Osteocyte (in vitro differentiated cells): ENCODE measurements at regions not wholly inside any gene's neighbourhood (a gene's known extent, or its start where the extent isn't known, plus 50 kb on each side); places are given as distances from the start of the nearest gene placed in this dataset.

Experiments
- DNase-seq: peaks from one replicate; pipeline ENCODE4 v3.0.0; 2021; ENCODE audit warnings: mixed read lengths; ENCODE audit not compliant: unreplicated experiment; ENCODE audit errors: extremely low spot score
- H3K27ac Mint-ChIP-seq: one replicate; pipeline ENCODE4 v1.8.0; 2021; ENCODE audit warnings: mild to moderate bottlenecking, mixed read lengths; ENCODE audit not compliant: unreplicated experiment
- H3K27me3 Mint-ChIP-seq: one replicate; pipeline ENCODE4 v1.8.0; 2021; ENCODE audit warnings: mixed read lengths; ENCODE audit not compliant: unreplicated experiment
- H3K36me3 Mint-ChIP-seq: one replicate; pipeline ENCODE4 v1.8.0; 2021; ENCODE audit warnings: mixed read lengths; ENCODE audit not compliant: unreplicated experiment
- H3K4me1 Mint-ChIP-seq: one replicate; pipeline ENCODE4 v1.8.0; 2021; ENCODE audit warnings: mixed read lengths; ENCODE audit not compliant: unreplicated experiment
- H3K4me3 Mint-ChIP-seq: one replicate; pipeline ENCODE4 v1.8.0; 2021; ENCODE audit warnings: mild to moderate bottlenecking, moderate library complexity, mixed read lengths; ENCODE audit not compliant: unreplicated experiment
- H3K9me3 Mint-ChIP-seq: one replicate; pipeline ENCODE4 v1.8.0; 2021; ENCODE audit warnings: mixed read lengths; ENCODE audit not compliant: unreplicated experiment
- TF ChIP-seq, protein P1 (sequence below): fragments of 200-600 bp; sonication (generic); IDR thresholded peaks from 2 replicates; pipeline ENCODE4 v1.5.0; 2021; ENCODE audit warnings: antibody characterized with exemption, mild to moderate bottlenecking, moderate library complexity

- no peak for DNase-seq
- Mint-ChIP-seq H3K4me3 (no peak overlapping the region), H3K27ac (peak overlapping the region; percentile 84)
These were observed 101.8 kb downstream of the PCSK1 start for GRCh38 chr5:96331210-96331609.

DNA sequence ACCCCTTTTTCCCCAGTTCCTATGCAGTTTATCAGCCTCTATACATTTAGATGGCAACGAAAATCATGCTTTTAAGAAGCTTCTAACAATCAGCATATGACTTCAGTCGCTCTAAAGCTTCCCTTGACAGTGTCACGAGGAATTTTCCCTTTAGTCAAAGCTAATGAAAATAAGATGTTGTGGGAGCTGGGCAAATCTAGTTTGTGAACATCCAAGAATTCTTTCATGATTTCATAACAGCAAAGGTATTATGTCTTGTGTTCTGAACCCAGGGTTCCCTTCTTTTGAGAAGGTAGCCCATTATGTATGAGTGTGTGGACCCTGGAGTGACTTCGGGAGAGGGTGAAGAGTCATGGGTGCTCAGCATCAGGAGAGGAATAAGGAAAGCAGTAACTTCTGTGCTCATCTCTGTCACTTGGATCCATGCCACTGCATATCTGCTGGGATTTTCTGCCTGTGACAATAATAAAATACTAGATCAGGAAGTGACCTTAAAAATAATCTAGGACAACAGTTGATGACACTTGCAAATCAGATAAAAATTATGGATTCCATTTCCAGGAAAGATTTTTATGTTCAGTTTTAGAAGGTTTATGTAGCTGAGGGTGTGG lies 102.4 kb downstream of the PCSK1 start:
- peak overlapping the region; percentile 84 for H3K27ac Mint-ChIP-seq

More at GRCh38 chr5:96331210-96331609, 101.8 kb downstream of the PCSK1 start:
- H3K4me1 Mint-ChIP-seq = peaks cover 67% of the 10 kb centered on the region
- no peaks in the 10 kb centered on the region for H3K27me3 Mint-ChIP-seq
- TF ChIP-seq, protein P1, sequence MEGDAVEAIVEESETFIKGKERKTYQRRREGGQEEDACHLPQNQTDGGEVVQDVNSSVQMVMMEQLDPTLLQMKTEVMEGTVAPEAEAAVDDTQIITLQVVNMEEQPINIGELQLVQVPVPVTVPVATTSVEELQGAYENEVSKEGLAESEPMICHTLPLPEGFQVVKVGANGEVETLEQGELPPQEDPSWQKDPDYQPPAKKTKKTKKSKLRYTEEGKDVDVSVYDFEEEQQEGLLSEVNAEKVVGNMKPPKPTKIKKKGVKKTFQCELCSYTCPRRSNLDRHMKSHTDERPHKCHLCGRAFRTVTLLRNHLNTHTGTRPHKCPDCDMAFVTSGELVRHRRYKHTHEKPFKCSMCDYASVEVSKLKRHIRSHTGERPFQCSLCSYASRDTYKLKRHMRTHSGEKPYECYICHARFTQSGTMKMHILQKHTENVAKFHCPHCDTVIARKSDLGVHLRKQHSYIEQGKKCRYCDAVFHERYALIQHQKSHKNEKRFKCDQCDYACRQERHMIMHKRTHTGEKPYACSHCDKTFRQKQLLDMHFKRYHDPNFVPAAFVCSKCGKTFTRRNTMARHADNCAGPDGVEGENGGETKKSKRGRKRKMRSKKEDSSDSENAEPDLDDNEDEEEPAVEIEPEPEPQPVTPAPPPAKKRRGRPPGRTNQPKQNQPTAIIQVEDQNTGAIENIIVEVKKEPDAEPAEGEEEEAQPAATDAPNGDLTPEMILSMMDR = no peak
- H3K9me3 Mint-ChIP-seq = no peaks in the 10 kb centered on the region
- H3K36me3 Mint-ChIP-seq = no peaks in the 10 kb centered on the region

DNA sequence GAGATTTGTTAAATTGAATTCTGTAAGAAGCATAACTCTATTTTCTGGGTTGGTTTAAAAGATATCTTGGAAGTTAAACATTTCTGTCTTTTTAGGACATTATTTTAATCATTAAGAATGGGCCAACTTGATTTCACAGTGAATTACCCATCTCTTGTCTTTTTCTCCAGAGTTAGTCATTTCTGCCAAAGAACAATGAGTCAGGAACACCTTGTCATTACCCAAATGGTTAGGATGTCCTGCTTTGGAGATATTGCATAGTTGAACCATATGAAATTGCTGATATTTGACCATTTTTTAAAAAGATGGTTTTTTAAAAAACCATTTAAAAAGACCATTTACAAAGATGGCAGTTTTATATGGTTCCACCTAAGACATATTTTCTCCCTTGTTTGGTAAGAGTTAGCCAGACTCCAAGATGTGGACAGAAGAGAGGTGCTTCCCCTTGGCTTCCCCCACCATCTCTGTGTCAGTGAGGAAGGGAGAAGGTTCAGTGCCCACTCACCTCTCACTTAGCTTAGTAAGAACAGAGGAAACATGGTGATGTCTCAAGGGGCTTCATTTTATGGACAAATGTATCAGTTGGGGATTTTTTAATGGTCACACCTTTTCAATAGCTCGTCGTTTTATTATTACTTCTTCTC lies 103.0 kb downstream of the PCSK1 start:
- TF ChIP-seq, protein P1 = no peak
- peak overlapping the region; percentile 84 for H3K27ac Mint-ChIP-seq
- no peak overlapping the region for H3K4me3 Mint-ChIP-seq
- peaks cover 71% of the 10 kb centered on the region for H3K4me1 Mint-ChIP-seq
- H3K27me3 Mint-ChIP-seq = no peaks in the 10 kb centered on the region
- H3K9me3 Mint-ChIP-seq = no peaks in the 10 kb centered on the region
- H3K36me3 Mint-ChIP-seq = peaks cover 3% of the 10 kb centered on the region
- no peak for DNase-seq

More for the DNA sequence above, 102.4 kb downstream of the PCSK1 start:
- no peaks in the 10 kb centered on the region for H3K27me3 Mint-ChIP-seq
- TF ChIP-seq, protein P1 = no peak
- no peak overlapping the region for H3K4me3 Mint-ChIP-seq
- no peaks in the 10 kb centered on the region for H3K9me3 Mint-ChIP-seq
- H3K36me3 Mint-ChIP-seq = peaks cover 3% of the 10 kb centered on the region
- H3K4me1 Mint-ChIP-seq = peaks cover 71% of the 10 kb centered on the region
- no peak for DNase-seq

- Mint-ChIP-seq H3K27ac (peak overlapping the region; percentile 84), H3K9me3 (no peaks in the 10 kb centered on the region), H3K36me3 (peaks cover 3% of the 10 kb centered on the region), H3K27me3 (no peaks in the 10 kb centered on the region), H3K4me3 (no peak overlapping the region), H3K4me1 (peaks cover 78% of the 10 kb centered on the region)
- DNase-seq = no peak
- TF ChIP-seq, protein P1 = no peak
These were observed 103.8 kb downstream of the PCSK1 start for GRCh38 chr5:96329289-96329688.

DNA sequence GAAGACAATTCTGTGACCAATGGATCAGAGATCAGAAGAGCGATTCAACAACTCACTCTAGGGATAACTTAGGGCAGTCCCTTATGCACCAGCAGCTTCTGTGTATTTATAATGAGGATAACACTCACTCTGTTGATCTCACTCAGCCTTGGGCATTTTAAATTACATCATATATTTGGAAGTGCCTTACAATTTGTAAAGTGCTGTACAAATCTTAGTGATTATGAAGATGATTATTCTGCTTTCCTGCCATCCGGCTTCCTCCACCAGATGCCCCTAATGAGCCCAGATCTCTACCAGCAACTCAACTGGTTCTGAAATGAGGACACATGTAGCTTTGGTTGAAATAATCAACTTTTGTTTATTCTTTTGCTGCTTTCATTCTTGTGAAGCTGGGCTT lies 105.3 kb downstream of the PCSK1 start:
- Mint-ChIP-seq H3K9me3 (no peaks in the 10 kb centered on the region), H3K4me3 (no peak overlapping the region), H3K27ac (peak overlapping the region; percentile 84), H3K4me1 (peaks cover 68% of the 10 kb centered on the region), H3K27me3 (no peaks in the 10 kb centered on the region), H3K36me3 (peaks cover 3% of the 10 kb centered on the region)
- DNase-seq = no peak
- TF ChIP-seq, protein P1 = peak; percentile 19
